Stimulated activated CD4-positive, alpha-beta T cell treated with anti-CD3 and anti-CD28 coated beads, Interleukin-4, amount 100 ng/mL, for 48 hours (primary cell): ENCODE measurements at regions not wholly inside any gene's neighbourhood (a gene's known extent, or its start where the extent isn't known, plus 50 kb on each side); places are given as distances from the start of the nearest gene placed in this dataset.
"Not testable (repeated sequence)": the region's sequence is repeated elsewhere in the genome, so short reads cannot be mapped to it uniquely, and the experiment has no call there.

Source experiments
- DNase-seq, 2 donors: peaks; one replicate each; pipeline ENCODE4 v3.0.0-alpha.2; 2020; ENCODE audit warnings: low read depth in 2 of 2

DNA sequence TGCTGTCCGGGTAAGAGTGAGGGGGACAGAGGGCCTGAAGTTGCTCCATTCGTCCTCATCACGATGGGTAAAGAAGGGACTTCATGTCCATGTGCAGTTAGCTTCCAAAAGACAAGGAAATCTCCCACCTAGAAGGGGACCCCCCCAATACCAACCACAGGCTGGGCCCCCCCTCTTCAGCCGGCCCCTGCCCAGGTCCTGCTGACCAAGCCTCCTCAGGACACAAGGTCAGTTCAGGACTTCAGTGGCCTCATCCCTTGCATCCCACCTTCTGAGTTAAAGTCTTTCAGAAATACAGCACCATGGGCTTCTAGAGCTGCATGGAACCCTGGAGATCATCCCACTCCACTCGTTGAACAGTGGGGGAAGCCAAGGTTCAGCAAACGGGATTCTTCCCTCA is 115.4 kb upstream of the ERG start:
- DNase-seq: no peak

DNA sequence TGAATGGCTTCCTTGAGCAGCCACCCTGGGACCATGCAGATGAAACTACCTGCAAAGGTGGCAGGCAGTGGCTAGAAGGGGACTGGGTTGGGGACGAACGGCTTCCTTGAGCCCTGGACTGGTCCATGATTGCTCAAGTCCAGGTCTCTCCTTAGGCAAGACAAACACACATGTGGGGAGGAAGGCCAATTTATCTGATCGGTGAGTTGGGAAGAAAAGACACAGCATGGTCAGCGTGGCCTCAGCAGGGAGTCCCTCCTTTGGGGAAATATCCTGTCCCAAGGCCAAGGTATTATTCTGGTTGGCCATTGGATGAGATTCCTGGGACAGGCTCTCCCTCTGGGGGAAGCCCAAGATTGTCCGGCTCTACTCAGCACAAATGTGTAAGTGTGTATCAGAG is 116.3 kb upstream of the ERG start:
- no peak for DNase-seq

DNA sequence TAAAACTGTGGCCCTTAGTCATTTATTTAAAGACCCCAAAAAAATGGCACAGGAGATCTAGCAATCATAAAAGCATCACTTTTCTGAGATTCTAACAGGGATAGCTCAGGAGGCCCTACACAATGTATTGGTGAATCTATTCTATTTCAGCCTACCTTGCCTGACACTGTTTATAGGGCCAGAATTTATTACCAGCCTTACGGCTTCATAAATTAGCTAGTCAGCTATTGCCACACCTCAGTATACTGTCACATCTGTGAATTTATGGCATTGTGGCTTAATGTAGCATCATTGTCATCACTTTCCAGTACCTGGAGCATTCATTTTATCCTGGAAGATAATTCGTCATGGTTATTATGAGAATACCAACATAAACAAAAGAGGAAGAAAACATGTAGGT is 121.2 kb upstream of the ERG start:
- no peak for DNase-seq

DNA sequence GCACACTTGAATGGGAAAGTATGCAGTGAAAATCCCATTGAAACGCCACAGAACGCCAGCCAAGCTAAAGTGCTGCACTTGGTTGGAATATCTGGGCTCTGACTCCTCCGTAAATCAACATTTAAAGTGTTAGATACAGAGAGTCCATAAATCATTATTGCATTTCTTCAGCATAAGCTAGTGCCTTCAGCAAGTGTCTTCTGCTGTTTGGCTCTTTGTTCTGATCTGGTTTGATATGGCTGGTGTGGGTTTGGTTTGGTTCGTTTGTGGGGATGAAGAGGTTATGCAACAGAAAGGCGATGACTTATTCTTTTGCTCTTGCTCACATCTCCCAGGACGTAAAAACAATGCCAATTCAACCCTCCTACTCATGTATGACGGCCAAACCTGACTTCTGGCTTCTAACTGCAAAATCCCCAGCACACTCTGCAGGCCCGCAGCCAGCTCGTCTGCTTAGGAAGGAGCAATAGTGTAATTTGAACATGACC is 121.8 kb upstream of the ERG start:
- DNase-seq: no peak

DNA sequence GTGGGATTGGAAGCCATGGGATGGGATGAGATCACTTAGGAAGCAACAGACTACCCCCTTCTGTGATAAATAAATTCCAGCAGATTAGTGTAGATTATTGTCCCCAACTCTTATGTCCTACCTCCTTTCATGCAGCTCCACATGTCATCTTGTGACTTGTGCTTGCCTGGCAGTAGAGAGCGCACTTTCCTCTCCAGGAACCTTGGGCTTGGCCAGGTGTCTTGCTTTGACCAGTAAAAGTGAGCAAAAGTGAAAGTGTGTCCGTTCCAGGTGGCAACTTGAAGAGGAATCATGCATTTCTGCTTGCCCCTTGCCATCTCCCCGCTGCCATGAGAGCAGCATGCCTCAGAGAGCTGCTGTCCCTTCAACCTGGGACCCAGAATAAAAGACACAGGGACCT is 122.9 kb upstream of the ERG start:
- no peak for DNase-seq

DNA sequence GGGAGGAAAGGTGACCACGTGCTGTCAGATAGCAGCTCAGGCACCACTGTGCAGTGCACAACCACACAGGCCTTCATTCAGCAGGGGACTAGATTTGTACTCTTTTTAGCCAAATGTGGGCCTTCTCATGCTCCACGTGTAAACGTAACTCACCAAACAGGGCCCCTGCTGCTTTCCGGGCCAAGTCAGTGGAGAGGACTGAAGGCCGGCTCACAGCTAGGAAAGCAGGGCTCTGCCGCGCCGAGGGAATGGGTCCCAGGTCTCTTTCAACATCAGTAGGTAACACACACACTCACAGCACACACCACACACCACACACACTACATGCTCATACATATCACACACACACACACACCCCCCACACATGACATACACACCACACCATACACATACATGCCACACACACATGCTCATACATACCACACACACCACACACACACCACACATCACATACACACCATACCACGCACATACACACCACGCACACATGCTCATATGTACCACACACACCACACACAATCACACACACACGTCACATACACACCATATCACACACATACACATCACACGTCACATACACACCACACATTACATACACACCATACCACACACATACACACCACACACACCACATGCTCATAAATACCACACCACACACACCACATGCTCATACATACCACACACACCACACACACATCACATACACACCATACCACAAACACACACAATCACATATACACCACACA is 124.0 kb upstream of the ERG start:
- no peak for DNase-seq

DNA sequence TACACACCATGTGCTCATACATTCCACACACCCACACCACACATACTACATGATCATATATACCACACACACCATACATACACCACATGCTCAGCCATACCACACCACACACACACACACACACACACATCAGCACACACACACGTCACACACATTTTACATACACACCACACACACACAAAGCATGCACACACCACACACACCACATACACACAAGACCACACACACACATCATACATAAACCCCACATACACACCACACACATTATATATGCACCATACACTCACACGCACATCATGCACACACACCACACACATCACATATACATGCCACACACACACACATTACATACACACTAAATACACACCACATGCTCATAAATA is 124.5 kb upstream of the ERG start:
- no peak for DNase-seq

DNA sequence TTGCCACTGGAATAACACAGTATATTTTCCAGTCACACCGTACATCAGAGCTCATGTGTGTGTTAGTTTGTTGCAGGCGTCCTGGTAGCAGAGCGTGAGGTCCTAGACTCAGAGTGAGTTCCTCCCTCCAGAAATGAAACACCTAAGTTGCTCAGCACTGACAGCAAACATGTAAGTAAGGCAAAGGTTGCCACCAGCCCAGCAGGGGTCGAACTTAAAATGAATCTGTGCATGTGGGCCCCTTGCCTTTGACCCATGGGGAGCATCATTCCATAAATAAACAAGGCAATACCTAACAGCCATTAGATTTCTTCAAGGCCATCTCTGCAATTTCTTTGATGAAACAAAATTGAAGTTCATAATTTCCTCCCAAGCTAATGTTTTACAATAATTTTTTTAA is 125.3 kb upstream of the ERG start:
- DNase-seq: no peak

DNA sequence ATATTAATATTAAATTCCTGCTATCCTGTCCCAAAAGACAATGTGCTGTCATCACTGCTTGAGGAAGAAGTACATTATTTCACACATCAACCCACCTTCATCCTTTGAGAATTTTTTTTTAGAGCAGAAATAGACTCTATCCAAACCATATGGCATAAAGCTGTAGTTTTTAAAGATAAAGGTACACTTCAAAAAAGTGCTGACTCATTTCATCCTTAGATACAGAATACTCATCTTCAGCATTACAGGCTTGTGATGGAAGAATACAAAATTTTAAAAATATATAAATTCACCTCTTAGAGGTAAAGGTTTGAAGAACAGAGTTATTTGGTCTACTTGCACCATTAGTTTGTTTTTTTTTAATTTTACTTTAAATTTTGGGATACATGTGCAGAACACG is 126.7 kb upstream of the ERG start:
- no peak for DNase-seq

DNA sequence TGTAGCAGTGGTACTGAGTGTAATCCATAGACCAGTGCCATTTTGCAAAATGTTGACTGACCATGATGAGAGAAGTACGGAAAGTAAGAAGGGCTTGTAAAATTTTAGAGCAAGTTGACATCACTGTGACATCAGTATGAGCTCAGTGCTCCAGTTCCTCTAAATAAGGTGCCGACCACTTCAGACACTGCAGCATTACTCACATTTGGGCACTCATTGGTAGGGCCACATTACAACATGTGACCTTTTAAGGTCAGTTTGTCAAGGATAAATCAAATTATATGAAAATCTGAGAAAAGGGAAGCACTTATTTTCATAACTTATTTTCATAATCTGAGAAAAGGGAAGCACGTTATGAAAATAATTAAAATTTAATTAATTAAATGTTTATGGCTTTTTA is 128.0 kb upstream of the ERG start:
- DNase-seq: no peak

DNA sequence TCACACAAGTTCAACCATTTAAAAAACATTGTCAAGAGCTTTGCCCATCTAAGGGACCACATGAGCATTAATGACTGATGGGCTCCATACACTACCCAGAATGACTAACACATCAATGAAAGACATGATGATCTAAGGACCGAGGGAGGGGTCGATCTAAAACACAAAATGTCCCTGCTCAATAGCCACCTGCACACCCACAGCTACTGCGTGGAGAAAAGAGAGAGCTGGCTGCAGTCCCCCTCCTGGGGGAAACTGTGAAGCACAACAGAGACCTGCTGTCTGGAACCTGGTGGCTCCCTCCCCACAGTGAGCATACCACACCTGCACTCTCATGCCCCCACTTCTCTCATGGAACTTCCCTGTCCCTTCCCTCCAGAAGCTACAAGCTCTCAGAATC is 130.1 kb upstream of the ERG start:
- no peak for DNase-seq

DNA sequence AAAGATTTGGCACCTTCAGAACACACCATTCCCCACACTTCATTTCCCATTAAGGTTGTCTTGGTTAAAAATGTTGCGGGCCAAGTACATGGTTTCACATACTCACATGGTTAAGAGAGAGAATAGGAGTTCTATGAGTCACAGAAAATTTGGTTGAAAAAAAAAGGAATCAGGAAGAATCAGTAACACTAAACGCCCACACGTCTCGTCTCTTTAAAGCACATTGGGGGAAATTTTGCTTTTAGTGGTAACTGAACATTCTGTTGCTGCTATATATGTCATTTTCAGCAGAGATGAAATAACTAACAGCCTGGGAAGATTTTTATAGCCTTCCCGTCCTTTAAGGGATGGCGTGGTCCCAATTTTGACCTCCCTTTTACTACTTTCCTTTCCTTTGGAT is 132.9 kb upstream of the ERG start:
- no peak for DNase-seq

DNA sequence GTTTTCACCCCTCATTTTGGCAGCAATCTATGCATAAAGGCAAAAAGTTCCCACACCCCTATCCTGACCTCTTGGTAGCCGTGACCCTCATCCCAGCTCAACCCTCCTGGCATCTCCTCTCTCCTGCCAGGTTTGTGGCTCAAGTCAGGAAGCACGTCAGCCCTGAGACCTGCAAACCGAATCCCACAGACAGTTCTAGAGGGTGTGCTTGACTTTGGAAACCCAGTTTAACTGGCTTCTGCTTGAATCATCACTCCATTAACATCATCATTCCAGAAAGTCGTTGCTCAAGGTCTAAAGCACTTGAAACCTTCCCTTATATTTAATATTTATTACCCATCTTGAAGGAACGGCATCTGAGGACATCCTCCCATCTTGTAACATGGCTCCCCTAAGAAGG is 133.4 kb upstream of the ERG start:
- no peak for DNase-seq

DNA sequence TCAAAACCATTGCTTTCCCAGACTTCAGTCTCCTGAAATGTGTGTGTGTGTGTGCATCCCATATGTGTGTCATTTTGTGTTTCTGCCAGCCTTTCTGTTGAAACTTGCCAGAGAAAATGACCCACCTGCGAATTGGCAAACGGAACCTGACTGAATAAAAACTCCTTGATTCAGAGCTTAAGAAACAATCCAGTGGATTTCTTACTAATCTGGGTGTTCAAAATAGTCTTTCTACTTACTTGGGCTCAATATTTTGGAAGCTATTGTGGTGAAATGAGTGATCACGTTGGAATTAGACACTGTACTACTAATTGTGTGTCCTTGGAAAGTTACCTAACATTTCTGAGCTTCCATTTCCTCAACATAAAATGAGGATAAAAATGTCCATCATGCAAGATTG is 138.9 kb upstream of the ERG start:
- DNase-seq: no peak

DNA sequence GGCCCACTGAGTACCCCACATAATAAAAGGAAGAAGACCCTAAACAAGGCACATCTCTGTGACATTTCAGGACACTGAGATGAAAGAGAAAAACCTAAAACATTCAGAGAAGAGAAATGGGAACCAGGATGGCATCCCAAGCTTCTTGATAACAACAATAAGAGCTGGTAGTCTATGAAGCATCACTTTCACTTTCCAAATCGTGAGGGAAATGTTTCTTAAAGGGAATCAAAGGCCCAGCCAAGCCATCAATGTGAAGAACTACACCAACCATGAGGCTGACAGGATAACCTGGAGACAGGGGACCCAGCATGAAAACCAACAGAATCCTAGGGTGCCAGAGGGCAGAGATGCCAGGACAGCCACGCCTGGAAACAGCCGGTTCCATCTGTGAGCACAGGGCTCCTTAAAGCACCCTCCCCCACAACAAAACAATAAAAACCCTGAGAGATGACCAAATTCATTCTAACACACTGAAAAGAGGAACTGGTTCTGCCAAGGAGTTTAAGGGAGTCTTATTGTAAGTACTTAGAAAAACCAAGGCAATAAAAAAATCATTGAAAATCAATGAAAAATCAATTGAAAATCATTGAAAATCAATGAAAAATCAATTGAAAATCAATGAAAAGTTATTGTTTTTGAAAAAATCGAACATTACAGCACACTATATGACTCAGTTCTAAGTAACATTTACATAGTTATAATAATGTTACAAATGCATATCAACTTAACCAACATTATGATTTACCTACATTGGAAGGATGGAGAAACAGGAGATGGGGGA is 141.5 kb upstream of the ERG start:
- no peak for DNase-seq

DNA sequence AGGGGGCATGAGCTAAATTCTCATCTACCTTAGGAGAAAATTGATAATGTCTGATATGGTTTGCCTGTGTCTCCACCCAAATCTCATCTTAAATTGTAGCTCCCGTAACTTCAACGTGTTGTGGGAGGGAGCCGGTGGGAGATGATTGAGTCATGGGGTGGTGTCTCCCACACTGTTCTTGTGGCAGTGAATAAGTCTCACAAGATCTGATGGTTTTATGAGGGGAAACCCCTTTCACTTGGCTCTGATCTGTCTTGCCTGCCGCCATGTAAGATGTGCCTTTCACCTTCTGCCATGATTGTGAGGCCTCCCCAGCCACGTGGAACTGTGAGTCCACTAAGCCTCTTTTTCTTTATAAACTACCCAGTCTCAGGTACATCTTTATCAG is 142.1 kb upstream of the ERG start:
- not testable (repeated sequence) for DNase-seq

DNA sequence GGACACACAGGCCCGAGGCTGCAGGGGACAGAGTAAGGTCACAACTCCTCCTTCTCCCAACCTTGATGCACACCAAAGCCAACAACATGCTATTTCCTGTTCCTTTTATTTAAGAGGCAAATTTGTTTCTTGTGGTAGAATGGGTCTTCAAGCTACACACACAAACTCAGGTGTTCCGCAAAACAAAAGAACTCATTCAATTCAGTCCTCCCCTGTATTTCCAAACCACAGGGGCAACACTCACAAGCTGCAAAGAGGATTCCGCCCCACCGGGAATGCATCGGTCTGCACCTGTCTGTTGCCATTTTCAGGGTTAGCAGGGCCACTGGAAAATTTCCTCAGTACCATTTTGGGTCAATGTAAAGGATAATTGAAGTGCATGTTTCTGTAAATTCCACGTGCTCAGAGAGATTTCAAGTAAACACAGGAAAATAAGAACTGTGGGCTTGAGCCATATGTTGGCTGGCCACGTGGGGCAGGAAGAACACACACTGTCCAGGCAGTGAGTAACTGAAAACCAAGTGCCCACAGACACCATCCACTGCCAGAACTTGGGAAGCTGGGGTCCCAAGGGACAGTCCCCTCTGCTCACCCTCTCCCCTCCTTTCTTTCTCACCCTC is 145.2 kb upstream of the ERG start:
- DNase-seq: no peak

DNA sequence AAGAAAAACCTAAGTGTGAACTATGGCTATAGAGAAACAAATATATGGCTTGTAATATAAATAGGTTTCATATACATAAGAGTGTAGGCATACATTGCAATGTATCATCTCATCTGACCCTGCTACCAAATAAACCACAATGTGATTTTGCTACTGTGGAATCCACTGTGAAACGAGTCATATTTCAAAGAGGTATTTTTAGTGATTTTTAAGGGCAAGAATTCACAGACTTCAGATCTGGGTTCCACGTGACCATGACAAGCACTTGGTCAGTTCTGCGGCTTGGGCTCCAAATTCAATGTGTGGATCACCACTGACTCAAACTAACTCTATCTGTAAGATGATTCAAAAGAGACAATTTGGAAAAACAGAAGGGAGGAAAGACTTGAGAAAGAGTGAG is 147.0 kb upstream of the ERG start:
- no peak for DNase-seq

DNA sequence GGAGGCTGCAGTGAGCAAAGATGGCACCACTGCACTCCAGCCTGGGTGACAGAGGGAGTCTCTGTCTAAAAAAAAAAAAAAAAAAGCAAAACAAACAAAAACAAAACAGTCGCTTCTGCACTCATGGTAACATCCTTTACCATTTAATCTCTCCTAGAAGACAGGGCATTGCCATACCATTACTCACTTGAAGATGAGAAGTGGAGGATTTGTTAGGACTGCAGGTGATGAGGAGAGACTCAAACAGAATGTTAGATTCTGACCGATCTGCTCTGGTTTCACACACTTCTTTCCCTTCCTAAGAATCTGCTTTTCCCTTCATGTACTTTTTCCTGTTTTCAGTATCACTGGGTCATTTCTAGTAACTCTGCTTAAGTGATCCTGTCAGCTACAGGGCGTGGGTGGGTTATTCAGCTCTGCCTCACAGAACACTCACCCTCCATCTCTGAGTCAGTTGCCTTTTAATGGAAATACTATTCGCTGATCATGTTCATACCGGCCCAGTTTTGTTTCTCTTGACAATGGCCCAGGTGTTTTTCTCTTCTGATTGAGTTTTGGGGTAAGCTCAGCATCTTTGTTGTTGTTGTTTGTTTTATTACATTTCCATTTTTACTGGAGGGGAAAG is 148.0 kb upstream of the ERG start:
- DNase-seq: peak; percentile 37 to 41

DNA sequence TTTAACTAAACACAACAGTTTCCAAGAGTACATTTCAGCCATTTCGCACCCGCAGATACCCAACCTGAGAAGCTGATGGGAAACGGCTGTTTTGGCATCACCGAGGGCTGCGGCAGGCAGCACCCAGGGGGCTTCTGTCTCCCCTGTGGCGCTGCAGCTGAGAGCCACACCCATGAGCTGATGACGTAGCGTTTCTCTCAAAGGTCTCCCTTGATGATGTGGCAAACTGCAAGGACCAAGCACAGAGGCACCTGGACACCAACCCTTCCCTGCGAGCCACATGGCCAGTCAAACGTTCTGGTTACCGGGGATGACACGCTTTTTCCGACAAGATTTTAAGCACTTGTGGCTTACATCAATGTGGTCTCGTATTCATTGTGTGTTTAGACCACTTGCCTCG is 150.8 kb upstream of the ERG start:
- DNase-seq: no peak

DNA sequence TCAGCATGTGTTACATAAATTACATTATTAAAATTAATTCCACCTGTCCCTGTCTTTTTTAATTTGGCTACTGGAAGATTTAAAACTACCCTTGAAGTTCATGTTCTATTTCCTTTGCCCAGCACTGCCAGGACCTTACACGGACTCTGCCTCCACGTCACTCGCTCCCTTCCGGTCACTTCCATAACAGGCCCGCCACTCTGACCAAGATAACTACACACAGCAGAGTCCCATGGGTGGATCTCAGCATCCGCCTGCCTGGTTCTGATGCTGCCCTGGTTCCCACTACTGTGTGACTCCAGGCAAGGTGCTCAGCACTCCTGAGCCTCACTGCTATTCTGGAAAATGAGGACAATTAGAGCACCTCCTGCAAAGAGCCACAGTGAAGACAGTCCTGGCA is 153.3 kb upstream of the ERG start:
- DNase-seq: no peak

DNA sequence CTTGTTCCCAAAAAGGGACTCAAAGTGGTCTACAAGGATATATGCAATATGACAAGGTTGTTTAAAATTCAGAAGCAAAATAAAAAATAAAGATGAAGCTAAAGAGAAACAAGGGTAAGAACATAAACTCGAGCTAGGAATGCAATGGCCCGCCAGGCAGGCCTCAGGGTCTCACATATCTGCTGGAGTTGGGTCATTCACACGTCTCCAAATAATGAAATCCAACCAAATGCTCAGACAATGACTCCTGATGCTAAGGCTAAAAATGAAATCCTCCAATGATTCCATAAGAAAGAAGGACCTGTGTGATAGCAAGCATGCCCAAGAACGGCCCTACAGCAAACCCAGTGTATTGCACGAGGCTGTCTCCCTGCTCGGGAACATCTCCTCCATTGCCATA is 153.3 kb upstream of the ETS2 start:
- no peak for DNase-seq

DNA sequence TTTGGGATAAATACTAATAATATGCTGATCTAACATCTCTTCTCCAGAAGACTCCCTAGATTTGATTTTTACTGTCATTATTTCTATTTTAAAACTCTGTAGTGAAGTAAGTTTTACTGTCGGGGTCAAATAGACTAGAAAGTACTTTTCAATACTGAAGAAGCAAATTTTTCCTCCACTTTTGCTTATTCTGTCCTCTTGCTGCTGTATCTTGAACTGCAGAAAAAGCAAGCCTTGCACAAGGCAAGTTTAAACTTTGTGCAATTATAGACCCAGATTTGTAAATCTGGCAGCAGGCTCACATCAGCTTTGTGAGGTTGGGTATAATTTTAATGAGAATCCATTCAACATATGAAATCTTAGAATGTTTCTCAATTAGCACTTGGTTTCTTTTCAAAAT is 151.1 kb upstream of the ETS2 start:
- DNase-seq: no peak
